HG02970 (cell line): ENCODE measurements at regions not wholly inside any gene's neighbourhood (a gene's known extent, or its start where the extent isn't known, plus 50 kb on each side); places are given as distances from the start of the nearest gene placed in this dataset.
"Not testable (repeated sequence)": the region's sequence is repeated elsewhere in the genome, so short reads cannot be mapped to it uniquely, and the experiment has no call there.

Experiments used
- ATAC-seq: cut with Tn5 transposase; IDR thresholded peaks from one replicate; pipeline ENCODE4 v1.9.1; 2021; ENCODE audit warnings: mild to moderate bottlenecking, moderate library complexity, moderate number of reproducible peaks; ENCODE audit not compliant: unreplicated experiment, low FRiP score

DNA sequence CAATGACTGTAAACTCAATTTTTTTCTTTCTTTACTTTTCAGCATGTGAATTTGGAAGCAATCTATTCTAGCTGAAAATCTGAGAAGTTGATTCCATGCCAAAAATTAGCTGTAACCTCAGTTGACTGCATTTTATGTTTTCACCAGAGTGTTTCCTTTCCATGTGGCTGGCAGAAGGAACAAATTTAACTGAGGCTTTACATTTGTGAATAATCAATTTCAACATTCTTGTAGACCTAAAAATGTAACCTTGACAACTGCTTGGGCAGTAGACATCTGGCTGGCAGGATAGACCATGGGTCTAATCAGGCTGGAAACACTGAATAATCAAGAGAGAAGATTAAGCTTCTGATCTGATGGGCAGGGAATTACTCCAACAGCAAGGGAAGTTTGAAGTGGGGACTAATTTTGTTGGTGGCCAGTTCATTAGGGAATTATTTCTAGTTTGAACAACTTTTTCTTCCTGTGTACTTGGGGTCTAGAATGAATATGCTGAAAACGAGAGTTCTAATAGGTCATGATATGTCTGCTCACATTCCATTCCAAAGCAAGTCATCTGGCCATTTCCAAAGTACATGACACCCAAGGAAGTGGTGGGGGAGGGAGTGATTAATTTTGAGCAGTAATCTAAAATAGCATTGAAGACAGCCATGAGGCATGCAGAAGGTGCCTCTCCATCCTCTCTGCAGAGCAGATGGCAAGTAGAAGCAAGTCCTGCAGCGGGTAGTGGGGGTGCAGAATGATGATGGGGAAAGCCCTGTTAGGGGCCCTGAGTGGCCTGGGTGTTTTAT is 68.2 kb downstream of the ATP23 start:
- ATAC-seq, result no peak

- ATAC-seq, result no peak
These were observed 70.3 kb downstream of the ATP23 start for GRCh38 chr12:58011676-58012075.

GRCh38 chr12:58022379-58023020 is 81.1 kb downstream of the ATP23 start:
- ATAC-seq, result not testable (repeated sequence)

DNA sequence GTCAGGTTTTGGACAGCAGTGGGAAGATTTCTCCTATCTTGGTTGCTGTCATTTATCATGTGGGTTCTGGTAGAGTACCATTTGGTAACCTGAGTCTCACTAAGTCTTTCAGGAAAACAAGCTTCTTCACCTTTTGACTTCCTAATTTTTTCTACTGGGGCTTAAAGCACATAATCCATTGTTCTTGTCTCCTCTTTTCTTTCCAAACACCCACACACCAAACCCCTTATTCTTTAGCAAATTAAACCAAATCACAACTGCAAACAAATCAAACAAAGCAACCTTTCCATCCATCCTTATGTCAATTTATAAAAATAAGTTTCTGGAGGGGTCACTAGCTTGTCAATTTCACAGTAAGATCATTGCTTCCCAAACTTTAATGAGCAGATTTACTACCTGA is 84.1 kb downstream of the ATP23 start:
- no peak for ATAC-seq

- no peak for ATAC-seq
These were observed 85.1 kb downstream of the ATP23 start for GRCh38 chr12:58026426-58026825.

GRCh38 chr12:58026897-58027891 is 85.8 kb downstream of the ATP23 start:
- no peak for ATAC-seq

GRCh38 chr12:58028294-58028693 is 86.9 kb downstream of the ATP23 start:
- no peak for ATAC-seq

- ATAC-seq, result no peak
These were observed 87.9 kb downstream of the ATP23 start for GRCh38 chr12:58029260-58029659.

DNA sequence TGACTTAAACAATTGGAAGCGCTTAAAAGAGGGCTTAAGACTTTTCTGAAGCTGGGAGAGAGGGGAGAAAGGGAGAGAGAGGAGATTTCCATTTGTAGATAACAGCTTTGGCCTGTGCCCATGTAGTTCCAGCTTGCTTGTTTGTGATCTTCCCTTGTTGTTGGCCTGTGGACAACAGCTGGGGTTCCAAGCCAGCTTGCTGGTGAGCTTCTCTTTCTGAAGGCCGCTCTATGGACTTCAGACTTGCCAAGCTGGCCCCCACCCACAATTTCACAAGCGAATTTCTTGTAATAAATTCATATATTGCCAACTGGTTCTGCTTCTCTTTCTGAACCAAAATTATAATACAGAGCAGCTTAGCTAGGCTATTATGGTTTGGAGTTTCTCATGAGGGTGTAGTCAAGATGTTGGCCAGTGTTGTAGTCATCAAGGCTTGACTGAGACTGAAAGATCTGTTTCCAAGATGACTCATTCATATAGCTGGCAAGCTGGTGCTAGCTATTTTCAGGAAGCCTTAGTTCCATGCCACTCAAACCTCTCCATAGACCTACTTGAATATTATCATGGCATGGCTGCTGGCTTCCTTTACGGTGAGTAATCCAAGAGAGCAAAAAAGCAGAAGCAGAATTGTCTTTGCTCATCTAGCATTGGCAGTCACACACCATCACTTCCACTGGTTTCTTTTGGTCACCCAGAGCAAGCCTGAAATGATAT is 89.4 kb downstream of the ATP23 start:
- no peak for ATAC-seq

- no peak for ATAC-seq
These were observed 90.8 kb downstream of the ATP23 start for GRCh38 chr12:58032156-58032555.

DNA sequence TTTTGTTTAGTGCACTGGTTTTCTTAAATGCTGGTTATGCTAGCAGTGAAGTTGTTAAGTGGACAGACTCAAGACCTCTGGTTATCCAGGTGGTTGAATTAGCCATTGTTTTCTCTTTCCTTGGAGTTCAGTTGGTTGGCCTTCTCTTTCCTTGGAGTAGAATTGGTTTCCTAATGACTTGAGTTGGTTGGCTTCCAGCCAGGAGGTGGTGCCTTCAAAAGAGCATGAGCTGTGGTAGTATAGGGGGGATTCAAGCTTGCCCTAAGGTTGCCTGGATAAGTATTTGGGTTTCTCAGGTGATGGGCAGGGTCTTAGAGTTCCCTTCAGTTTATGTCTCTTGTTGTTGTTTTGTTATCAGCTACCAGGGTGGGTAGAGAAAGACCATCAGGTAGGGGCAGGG is 92.5 kb downstream of the ATP23 start:
- no peak for ATAC-seq

DNA sequence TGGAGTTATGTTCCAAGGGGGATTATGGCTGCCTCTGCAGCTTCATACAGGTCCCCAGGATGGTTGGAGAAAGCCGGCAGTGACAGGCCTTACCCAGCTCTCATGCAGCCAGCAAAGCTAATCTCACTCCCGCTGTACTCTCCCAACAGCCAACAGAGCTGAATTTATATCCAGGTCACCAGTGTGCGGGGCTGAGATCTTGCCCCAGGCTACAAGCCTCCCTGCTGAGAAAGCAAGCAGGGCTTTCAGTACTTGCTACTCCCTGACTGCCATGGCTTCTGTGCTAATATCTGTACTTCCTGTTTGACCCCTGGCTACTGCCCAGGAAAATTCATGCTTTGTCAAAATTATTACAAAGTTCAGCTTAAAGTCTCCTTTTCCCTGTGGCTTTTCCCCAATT is 92.9 kb downstream of the ATP23 start:
- ATAC-seq, result no peak

DNA sequence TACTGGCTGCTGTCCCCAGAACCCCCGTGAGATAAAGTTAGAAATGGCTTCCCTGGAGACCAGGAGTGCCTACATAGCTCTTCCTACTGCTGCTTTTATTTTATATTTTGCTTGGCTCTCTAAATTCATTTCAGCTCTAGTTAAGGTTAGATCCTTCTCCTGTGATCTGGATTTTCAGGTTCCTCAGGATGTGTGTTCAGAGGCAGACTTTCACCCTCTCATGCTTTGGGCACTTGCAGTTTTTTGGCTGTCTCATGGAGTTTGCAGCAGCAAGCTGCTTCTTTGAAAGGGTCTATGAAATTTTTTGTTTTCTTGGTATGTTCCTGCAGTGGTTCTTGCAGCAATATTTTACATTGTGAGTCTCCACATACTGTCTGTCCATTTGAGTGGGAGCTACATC is 93.3 kb downstream of the ATP23 start:
- no peak for ATAC-seq

- ATAC-seq, result no peak
These were observed 100.1 kb downstream of the ATP23 start for GRCh38 chr12:58041441-58041840.

DNA sequence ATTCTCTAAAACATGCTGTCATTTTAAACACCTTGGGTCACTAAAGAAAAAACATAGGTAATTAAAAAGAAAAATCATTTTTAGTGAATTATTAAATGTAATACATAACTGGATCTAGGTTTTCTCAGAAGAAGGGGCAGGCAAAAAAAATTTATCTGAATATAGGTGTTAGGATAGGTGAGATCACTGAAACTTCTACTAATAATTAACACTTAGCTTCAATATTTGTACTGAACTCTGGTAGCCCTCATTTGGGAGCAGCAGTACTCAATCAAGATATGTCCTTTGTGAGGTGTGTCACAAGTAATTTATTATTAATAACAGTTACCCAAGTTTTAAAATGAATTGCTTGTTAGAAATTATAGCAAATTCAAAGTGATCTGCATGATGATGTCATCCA is 103.6 kb downstream of the ATP23 start:
- no peak for ATAC-seq

- no peak for ATAC-seq
These were observed 104.9 kb downstream of the ATP23 start for GRCh38 chr12:58046271-58046670.

GRCh38 chr12:58051378-58051777 is 110.0 kb downstream of the ATP23 start:
- ATAC-seq, result no peak

GRCh38 chr12:58064666-58065065 is 123.3 kb downstream of the ATP23 start:
- no peak for ATAC-seq

GRCh38 chr12:58066296-58066695 is 124.9 kb downstream of the ATP23 start:
- no peak for ATAC-seq

DNA sequence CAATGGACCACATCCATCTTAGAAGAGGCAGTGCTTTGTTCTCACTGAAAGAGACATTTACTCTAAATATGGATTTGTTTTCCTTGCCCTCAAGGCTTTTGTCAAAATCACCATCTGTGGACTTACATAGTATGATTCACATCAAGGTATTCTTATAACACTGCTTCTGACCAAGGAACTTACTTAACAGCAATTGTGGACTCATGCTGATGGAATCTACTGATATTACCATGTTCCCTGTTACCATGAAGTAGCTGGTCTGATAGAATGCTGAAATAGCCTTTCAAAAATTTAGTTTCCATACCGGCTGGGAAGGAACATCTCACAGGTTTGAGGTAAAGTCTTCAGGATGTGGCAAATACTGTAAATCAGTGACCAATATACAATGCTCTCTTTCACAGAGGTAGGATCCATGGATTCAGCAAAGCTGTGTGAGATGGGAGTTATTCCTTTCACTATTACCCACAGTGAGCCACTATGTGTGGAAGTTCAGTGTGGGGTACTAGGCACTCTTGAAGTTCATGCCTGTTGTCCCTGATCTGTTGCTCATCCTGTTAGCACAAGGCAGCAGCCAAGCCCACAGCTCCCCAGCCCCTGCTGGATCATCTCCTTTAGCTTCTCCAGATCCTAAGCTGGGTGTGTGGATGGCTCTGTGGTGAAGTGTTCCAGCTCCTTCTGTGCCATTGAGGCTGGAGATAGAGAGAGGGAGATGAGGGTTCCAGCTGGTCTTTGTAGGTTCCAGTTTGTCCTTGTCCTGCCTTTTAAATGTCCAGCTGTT is 126.4 kb downstream of the ATP23 start:
- ATAC-seq, result no peak
